A673 (cell line): ENCODE measurements at regions not wholly inside any gene's neighbourhood (a gene's known extent, or its start where the extent isn't known, plus 50 kb on each side); places are given as distances from the start of the nearest gene placed in this dataset.

Experiments used
- CTCF ChIP-seq: fragments of 300-800, 200-600 bp; sonication (generic); conservative IDR thresholded peaks from 2 replicates; pipeline ENCODE4 v1.5.1; 2017; ENCODE audit warnings: low read depth, mild to moderate bottlenecking, antibody characterized with exemption, low read length, moderate library complexity, mixed read lengths
- EZH2 ChIP-seq: fragments of 200-600 bp; sonication (generic); IDR thresholded peaks from 2 replicates; pipeline ENCODE4 v1.6.1; 2017; ENCODE audit warnings: borderline replicate concordance, low read depth, mild to moderate bottlenecking, mixed read lengths, antibody characterized with exemption, low read length; ENCODE audit not compliant: poor library complexity, severe bottlenecking

GRCh38 chrX:139200346-139200745 is 330.2 kb upstream of the F9 start:
- TF ChIP-seq EZH2 (no peak), CTCF (no peak)
